ENCODE measurements at regions not wholly inside any gene's neighbourhood (a gene's known extent, or its start where the extent isn't known, plus 50 kb on each side); places are given as distances from the start of the nearest gene placed in this dataset.

GRCh38 chr16:52376676-52377280, 170.2 kb downstream of the TOX3 start:
- TF ChIP-seq, protein P1, sequence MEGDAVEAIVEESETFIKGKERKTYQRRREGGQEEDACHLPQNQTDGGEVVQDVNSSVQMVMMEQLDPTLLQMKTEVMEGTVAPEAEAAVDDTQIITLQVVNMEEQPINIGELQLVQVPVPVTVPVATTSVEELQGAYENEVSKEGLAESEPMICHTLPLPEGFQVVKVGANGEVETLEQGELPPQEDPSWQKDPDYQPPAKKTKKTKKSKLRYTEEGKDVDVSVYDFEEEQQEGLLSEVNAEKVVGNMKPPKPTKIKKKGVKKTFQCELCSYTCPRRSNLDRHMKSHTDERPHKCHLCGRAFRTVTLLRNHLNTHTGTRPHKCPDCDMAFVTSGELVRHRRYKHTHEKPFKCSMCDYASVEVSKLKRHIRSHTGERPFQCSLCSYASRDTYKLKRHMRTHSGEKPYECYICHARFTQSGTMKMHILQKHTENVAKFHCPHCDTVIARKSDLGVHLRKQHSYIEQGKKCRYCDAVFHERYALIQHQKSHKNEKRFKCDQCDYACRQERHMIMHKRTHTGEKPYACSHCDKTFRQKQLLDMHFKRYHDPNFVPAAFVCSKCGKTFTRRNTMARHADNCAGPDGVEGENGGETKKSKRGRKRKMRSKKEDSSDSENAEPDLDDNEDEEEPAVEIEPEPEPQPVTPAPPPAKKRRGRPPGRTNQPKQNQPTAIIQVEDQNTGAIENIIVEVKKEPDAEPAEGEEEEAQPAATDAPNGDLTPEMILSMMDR (IDR thresholded peaks at IDR 0.05; ENCODE audit: insufficient read depth, low read length) = no peak
- TF ChIP-seq, protein P2, sequence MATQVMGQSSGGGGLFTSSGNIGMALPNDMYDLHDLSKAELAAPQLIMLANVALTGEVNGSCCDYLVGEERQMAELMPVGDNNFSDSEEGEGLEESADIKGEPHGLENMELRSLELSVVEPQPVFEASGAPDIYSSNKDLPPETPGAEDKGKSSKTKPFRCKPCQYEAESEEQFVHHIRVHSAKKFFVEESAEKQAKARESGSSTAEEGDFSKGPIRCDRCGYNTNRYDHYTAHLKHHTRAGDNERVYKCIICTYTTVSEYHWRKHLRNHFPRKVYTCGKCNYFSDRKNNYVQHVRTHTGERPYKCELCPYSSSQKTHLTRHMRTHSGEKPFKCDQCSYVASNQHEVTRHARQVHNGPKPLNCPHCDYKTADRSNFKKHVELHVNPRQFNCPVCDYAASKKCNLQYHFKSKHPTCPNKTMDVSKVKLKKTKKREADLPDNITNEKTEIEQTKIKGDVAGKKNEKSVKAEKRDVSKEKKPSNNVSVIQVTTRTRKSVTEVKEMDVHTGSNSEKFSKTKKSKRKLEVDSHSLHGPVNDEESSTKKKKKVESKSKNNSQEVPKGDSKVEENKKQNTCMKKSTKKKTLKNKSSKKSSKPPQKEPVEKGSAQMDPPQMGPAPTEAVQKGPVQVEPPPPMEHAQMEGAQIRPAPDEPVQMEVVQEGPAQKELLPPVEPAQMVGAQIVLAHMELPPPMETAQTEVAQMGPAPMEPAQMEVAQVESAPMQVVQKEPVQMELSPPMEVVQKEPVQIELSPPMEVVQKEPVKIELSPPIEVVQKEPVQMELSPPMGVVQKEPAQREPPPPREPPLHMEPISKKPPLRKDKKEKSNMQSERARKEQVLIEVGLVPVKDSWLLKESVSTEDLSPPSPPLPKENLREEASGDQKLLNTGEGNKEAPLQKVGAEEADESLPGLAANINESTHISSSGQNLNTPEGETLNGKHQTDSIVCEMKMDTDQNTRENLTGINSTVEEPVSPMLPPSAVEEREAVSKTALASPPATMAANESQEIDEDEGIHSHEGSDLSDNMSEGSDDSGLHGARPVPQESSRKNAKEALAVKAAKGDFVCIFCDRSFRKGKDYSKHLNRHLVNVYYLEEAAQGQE (IDR thresholded peaks at IDR 0.05; ENCODE audit: insufficient replicate concordance, low read depth) = no peak
- no peak for TF ChIP-seq POLR2AphosphoS5 (IDR thresholded peaks at IDR 0.05; ENCODE audit: low read depth)

Data from HL-60 (cell line).